ELF-1 (cell line): ENCODE measurements at regions not wholly inside any gene's neighbourhood (a gene's known extent, or its start where the extent isn't known, plus 50 kb on each side); places are given as distances from the start of the nearest gene placed in this dataset.

Experiments
- DNase-seq: peaks from one replicate; pipeline ENCODE4 v3.0.0-alpha.2; 2016; ENCODE audit warnings: low read depth, low spot score

DNA sequence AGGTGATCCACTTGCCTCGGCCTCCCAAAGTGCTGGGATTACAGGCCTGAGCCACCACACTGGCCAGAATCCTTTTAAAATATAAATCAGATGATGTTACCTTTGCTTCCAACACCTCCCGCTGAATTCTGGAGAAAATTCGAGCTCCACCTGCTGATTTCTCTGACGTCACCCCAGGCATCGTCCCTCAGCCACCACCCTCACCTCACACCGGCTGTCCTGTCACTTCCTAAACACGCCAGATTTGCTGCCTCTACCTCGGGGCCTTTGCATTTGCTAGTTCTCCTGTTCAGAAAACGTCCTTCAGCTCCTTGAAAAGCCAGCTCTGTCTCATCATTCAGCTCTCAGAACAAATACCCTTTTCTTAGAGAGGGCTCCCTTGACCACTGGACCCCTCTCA, 57.9 kb downstream of the FBXO2 start:
- no peak for DNase-seq

DNA sequence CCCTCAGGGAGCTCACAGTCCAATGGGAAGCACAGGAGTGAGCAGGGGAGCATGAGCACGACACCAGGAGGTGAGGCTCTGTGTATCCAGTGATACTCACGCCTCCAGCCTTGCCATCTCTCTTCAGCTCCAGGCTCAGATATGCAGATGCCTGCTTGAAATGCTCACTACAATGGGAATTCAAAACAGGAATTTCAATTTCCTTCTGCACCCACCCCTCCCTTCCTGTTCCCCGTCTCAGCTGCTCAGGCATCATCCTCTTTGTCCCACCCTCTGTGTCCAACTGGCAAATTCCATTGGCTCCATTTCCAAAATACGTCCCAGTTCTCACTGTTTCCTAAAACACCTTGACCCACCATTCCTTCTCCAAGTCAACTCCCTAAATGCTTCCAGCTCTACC, 58.9 kb downstream of the FBXO2 start:
- DNase-seq = no peak

DNA sequence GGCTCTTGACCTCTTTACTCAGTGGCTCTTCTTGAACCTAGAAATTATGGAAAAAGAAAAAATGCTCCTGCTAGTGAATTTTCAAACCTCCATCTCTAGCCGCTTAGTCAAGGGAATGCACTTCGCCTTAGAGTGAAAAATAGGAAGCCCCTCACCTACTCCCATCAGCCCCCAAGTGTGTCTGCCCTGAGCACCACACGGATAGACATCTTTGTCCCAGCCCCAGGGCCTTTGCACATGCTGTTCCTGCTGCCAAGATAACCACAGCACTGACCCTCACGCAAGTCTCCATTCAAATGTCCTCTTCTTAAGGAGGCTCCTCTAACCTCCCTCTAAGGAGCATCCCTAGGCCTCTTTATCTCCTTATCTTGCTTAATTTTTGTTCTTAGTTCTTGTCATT, 59.6 kb downstream of the FBXO2 start:
- no peak for DNase-seq

DNA sequence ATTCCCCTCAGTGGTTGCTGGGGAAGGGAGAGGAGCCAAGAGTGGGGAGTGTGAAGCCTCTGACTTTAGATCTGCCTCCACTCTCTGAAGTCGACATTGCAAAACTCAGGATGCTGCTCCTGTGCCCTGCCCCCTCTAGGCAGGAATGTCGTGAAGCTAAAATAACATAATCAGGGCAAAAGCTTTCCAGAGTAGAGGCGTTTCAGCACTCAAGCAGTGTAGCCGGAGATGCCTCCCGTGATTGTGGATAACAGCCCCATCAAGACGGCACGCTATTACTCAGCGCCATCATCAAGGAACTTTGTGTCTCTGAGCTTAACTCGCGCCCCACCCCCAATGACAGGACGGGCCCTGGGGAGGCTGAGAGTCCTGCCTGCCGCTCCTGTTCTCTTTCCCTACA, 60.0 kb downstream of the FBXO2 start:
- peak; percentile 84 for DNase-seq

DNA sequence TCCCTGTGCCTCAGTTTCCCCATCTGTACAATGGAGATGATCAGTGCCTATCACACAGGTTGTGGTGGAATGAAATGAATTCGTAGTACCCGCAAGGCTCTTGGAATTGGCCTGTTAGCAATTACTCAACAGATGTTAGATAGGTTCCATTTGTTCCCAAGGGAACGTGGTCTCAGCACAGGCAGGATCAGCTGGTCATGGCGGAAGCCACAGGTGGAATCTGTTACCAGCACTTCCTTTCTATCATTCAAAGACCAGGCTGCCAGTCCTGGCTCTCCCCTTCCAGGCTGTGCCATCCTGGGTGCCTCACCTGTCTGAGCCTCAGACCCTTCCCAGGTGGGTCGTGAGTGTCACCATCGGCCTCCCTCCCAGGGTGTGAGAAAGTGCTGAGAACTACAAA, 61.5 kb downstream of the FBXO2 start:
- no peak for DNase-seq

DNA sequence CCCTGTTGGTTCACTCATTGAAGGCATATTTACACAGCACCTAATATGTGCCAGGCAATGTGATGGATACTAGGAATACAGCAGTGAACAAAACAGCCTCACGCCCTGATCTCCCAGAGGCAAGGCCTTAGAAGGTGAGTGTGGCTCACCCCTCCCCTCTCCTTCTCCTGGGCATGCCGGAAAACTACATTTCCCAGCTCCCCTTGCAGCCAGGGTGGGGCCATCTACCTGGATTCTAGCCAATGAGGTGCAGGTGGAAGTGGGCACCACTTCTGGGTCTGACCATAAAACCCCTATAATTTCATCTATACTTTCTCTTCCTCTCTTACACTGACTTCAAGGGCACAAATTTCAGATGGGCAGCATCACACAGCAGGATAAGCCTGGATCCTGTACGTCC, 63.8 kb downstream of the FBXO2 start:
- DNase-seq = no peak
